MM.1S (cell line): ENCODE measurements at regions not wholly inside any gene's neighbourhood (a gene's known extent, or its start where the extent isn't known, plus 50 kb on each side); places are given as distances from the start of the nearest gene placed in this dataset.

Source experiments
- EZH2phosphoT487 ChIP-seq: fragments of 300-600 bp; sonication (generic); IDR thresholded peaks from 2 replicates; pipeline ENCODE4 v1.6.1; 2018; ENCODE audit warnings: antibody characterized with exemption, low read length
- TF ChIP-seq, protein P1 (sequence below): fragments of 300-600 bp; sonication (generic); IDR thresholded peaks from 2 replicates; pipeline ENCODE4 v1.5.1; 2016; ENCODE audit warnings: antibody characterized with exemption, low read length, mixed read lengths

DNA sequence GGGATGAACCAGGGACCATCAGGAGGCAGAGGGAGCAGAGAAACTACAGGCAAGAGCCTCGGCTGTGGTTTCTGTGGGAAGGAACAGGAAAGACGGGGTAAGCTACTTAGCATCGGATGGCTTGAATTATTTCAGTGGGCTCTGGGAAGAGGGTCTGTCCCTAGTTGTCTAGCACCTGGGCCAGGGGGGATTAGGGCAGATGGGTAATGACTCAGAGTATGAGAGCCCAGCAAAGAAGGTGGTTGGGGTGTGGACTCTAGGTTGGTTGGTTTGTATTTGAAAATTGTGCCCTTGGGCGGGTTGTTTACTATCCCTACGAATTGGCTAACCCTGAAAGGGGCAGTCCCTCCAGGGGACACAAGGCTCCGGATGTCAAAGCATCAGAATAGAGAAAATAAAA, 148.5 kb upstream of the TAB2 start:
- TF ChIP-seq, protein P1, sequence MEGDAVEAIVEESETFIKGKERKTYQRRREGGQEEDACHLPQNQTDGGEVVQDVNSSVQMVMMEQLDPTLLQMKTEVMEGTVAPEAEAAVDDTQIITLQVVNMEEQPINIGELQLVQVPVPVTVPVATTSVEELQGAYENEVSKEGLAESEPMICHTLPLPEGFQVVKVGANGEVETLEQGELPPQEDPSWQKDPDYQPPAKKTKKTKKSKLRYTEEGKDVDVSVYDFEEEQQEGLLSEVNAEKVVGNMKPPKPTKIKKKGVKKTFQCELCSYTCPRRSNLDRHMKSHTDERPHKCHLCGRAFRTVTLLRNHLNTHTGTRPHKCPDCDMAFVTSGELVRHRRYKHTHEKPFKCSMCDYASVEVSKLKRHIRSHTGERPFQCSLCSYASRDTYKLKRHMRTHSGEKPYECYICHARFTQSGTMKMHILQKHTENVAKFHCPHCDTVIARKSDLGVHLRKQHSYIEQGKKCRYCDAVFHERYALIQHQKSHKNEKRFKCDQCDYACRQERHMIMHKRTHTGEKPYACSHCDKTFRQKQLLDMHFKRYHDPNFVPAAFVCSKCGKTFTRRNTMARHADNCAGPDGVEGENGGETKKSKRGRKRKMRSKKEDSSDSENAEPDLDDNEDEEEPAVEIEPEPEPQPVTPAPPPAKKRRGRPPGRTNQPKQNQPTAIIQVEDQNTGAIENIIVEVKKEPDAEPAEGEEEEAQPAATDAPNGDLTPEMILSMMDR = no peak
- TF ChIP-seq EZH2phosphoT487 = no peak
